HEK293 (cell line): ENCODE measurements at regions not wholly inside any gene's neighbourhood (a gene's known extent, or its start where the extent isn't known, plus 50 kb on each side); places are given as distances from the start of the nearest gene placed in this dataset.

Source experiments
- CTCF ChIA-PET: fragments of 350-600 bp; formaldehyde crosslinking; extraction: SDS; loops from one replicate; lab custom pipeline; 2021; ENCODE audit warnings: antibody characterized with exemption; lab: Yijun Ruan, JAX
- POLR2A ChIA-PET: fragments of 300-600 bp; formaldehyde crosslinking; extraction: SDS; loops from one replicate; lab custom pipeline; 2020; ENCODE audit warnings: antibody characterized with exemption, inconsistent platforms; lab: Yijun Ruan, JAX
- H3K27ac ChIP-seq: fragments of 200-500 bp; sonication (Bioruptor generic); 2 replicates; pipeline ENCODE4 v1.5.1; 2014; ENCODE audit warnings: low read depth, low read length, control low read depth, inconsistent platforms; ENCODE audit errors: extremely low read depth
- H3K36me3 ChIP-seq, 2 experiments: fragments of 200-500 bp in 1 of 2; sonication (Bioruptor generic) in 1 of 2; 1 replicate in 1 of 2; 2 replicates in 1 of 2; pipeline ENCODE4 v1.5.1; 2014 to 2017; ENCODE audit warnings: inconsistent platforms in 2 of 2, low read length in 2 of 2; ENCODE audit not compliant: control insufficient read depth in 2 of 2, insufficient read depth in 1 of 2
- H3K4me1 ChIP-seq: fragments of 200-500 bp; sonication (Bioruptor generic); 2 replicates; pipeline ENCODE4 v1.5.1; 2014; ENCODE audit warnings: mild to moderate bottlenecking, low read length, inconsistent platforms; ENCODE audit not compliant: control insufficient read depth, insufficient read depth
- H3K4me3 ChIP-seq: 2 replicates; pipeline ENCODE4 v1.5.1; 2011; ENCODE audit warnings: low read depth, mild to moderate bottlenecking, control low read depth, low read length, moderate library complexity
- H3K9me3 ChIP-seq: fragments of 200-500 bp; sonication (Bioruptor generic); 2 replicates; pipeline ENCODE4 v1.5.1; 2014; ENCODE audit warnings: low read depth, low read length, inconsistent platforms; ENCODE audit not compliant: control insufficient read depth, insufficient read depth
- BCL11B ChIP-seq: fragments of 450-650 bp; formaldehyde crosslinking; IDR thresholded peaks from 2 replicates; pipeline ENCODE4 v1.5.1; 2016; ENCODE audit warnings: low read depth, missing biosample characterization, missing genetic modification characterization
- SP3 ChIP-seq: fragments of 450-650 bp; formaldehyde crosslinking; IDR thresholded peaks from 2 replicates; pipeline ENCODE4 v1.5.1; 2016; ENCODE audit warnings: missing biosample characterization, missing genetic modification characterization
- TCF7L2 ChIP-seq: IDR thresholded peaks from 2 replicates; pipeline ENCODE4 v1.6.1; 2011; ENCODE audit warnings: low read depth, mild to moderate bottlenecking, inconsistent platforms, low read length, moderate library complexity, borderline replicate concordance
- ZBTB20 ChIP-seq: fragments of 450-650 bp; formaldehyde crosslinking; IDR thresholded peaks from 2 replicates; pipeline ENCODE4 v1.5.1; 2016; ENCODE audit warnings: missing biosample characterization, missing genetic modification characterization
- ZBTB7A ChIP-seq: fragments of 450-650 bp; formaldehyde crosslinking; IDR thresholded peaks from 2 replicates; pipeline ENCODE4 v1.5.1; 2016; ENCODE audit warnings: low read depth, missing biosample characterization, missing genetic modification characterization
- ZNF184 ChIP-seq: fragments of 450-650 bp; IDR thresholded peaks from 2 replicates; pipeline ENCODE4 v1.5.1; 2018; ENCODE audit warnings: missing biosample characterization, mild to moderate bottlenecking, missing genetic modification characterization
- ZNF202 ChIP-seq: fragments of 450-650 bp; formaldehyde crosslinking; IDR thresholded peaks from 2 replicates; pipeline ENCODE4 v1.5.1; 2016; ENCODE audit warnings: missing biosample characterization, missing genetic modification characterization, borderline replicate concordance
- ZNF214 ChIP-seq: fragments of 450-650 bp; formaldehyde crosslinking; IDR thresholded peaks from 2 replicates; pipeline ENCODE4 v1.5.1; 2017; ENCODE audit warnings: missing biosample characterization, mild to moderate bottlenecking, missing genetic modification characterization, borderline replicate concordance
- ZNF354C ChIP-seq: fragments of 450-650 bp; formaldehyde crosslinking; IDR thresholded peaks from 2 replicates; pipeline ENCODE4 v1.5.1; 2016; ENCODE audit warnings: missing biosample characterization, missing genetic modification characterization, low read depth, borderline replicate concordance
- ZNF391 ChIP-seq: fragments of 450-650 bp; formaldehyde crosslinking; IDR thresholded peaks from 2 replicates; pipeline ENCODE4 v1.5.1; 2016; ENCODE audit warnings: low read depth, missing biosample characterization, missing genetic modification characterization, borderline replicate concordance
- ZNF404 ChIP-seq: fragments of 450-650 bp; formaldehyde crosslinking; IDR thresholded peaks from 2 replicates; pipeline ENCODE4 v1.5.1; 2017; ENCODE audit warnings: missing biosample characterization, missing genetic modification characterization
- ZNF571 ChIP-seq: fragments of 450-650 bp; formaldehyde crosslinking; IDR thresholded peaks from 2 replicates; pipeline ENCODE4 v1.5.0; 2017; ENCODE audit warnings: missing biosample characterization, missing genetic modification characterization
- ZNF610 ChIP-seq: fragments of 450-650 bp; formaldehyde crosslinking; IDR thresholded peaks from 2 replicates; pipeline ENCODE4 v1.5.1; 2016; ENCODE audit warnings: missing biosample characterization, missing genetic modification characterization, borderline replicate concordance
- ZNF624 ChIP-seq: fragments of 450-650 bp; formaldehyde crosslinking; IDR thresholded peaks from 2 replicates; pipeline ENCODE4 v1.5.1; 2017; ENCODE audit warnings: missing biosample characterization, missing genetic modification characterization
- ZNF707 ChIP-seq: fragments of 450-650 bp; formaldehyde crosslinking; IDR thresholded peaks from 2 replicates; pipeline ENCODE4 v1.5.1; 2016; ENCODE audit warnings: missing biosample characterization, missing genetic modification characterization
- ZNF830 ChIP-seq: fragments of 450-650 bp; IDR thresholded peaks from 2 replicates; pipeline ENCODE4 v1.5.0; 2018; ENCODE audit warnings: missing biosample characterization, missing genetic modification characterization, low read depth, mild to moderate bottlenecking, moderate library complexity
- TF ChIP-seq, protein P1 (sequence below): fragments of 450-650 bp; formaldehyde crosslinking; conservative IDR thresholded peaks from 2 replicates; pipeline ENCODE4 v1.5.1; 2016; ENCODE audit warnings: low read depth, missing biosample characterization, missing genetic modification characterization
- TF ChIP-seq, protein P2 (sequence below): fragments of 450-650 bp; IDR thresholded peaks from 2 replicates; pipeline ENCODE4 v1.5.1; 2018; ENCODE audit warnings: missing biosample characterization, missing genetic modification characterization
- TF ChIP-seq, protein P3 (sequence below): fragments of 450-650 bp; IDR thresholded peaks from 2 replicates; pipeline ENCODE4 v1.5.1; 2018; ENCODE audit warnings: missing biosample characterization, mild to moderate bottlenecking, missing genetic modification characterization

DNA sequence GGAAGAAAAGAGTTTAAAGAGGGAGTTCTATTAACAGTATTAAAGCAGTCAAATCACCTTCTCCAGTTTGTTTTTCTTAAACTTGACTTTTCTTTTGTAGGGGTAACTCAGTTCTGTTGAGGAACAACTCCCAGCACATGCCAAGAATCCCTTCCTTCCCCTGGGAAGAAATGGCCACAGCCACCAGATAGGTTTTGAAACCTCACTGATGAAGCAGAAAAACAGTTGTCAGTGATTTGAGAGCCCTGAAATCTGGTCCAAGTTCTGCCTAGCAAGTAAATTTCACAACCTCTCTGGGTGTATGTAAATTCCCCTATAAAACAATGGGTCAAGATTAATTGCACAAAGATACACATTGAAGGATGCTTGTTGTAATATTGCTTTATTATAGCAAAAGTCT, 167.1 kb downstream of the DHX15 start:
- POLR2A ChIA-PET: no interaction called here
- no peak overlapping the region for H3K27ac ChIP-seq
- TF ChIP-seq ZBTB7A (tag by site-specific recombination) (no peak), SP3 (tag by site-specific recombination) (no peak), ZNF404 (no peak), ZNF830 (tag by site-specific recombination) (no peak), BCL11B (tag by site-specific recombination) (no peak), ZNF624 (tag by site-specific recombination) (no peak), ZNF202 (tag by site-specific recombination) (no peak), ZNF391 (tag by site-specific recombination) (no peak), ZNF184 (tag by site-specific recombination) (no peak), ZBTB20 (tag by site-specific recombination) (no peak), ZNF571 (tag by site-specific recombination) (no peak), ZNF214 (no peak), ZNF707 (no peak), TCF7L2 (no peak)
- TF ChIP-seq, protein P1, sequence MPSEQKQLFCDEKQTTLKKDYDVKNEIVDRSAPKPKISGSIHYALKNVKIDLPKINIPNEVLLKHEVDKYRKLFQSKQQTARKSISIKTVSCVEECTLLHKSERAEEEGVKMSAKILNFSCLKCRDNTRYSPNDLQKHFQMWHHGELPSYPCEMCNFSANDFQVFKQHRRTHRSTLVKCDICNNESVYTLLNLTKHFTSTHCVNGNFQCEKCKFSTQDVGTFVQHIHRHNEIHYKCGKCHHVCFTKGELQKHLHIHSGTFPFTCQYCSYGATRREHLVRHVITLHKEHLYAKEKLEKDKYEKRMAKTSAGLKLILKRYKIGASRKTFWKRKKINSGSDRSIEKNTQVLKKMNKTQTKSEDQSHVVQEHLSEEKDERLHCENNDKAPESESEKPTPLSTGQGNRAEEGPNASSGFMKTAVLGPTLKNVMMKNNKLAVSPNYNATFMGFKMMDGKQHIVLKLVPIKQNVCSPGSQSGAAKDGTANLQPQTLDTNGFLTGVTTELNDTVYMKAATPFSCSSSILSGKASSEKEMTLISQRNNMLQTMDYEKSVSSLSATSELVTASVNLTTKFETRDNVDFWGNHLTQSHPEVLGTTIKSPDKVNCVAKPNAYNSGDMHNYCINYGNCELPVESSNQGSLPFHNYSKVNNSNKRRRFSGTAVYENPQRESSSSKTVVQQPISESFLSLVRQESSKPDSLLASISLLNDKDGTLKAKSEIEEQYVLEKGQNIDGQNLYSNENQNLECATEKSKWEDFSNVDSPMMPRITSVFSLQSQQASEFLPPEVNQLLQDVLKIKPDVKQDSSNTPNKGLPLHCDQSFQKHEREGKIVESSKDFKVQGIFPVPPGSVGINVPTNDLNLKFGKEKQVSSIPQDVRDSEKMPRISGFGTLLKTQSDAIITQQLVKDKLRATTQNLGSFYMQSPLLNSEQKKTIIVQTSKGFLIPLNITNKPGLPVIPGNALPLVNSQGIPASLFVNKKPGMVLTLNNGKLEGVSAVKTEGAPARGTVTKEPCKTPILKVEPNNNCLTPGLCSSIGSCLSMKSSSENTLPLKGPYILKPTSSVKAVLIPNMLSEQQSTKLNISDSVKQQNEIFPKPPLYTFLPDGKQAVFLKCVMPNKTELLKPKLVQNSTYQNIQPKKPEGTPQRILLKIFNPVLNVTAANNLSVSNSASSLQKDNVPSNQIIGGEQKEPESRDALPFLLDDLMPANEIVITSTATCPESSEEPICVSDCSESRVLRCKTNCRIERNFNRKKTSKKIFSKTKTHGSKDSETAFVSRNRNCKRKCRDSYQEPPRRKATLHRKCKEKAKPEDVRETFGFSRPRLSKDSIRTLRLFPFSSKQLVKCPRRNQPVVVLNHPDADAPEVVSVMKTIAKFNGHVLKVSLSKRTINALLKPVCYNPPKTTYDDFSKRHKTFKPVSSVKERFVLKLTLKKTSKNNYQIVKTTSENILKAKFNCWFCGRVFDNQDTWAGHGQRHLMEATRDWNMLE: no peak
- TF ChIP-seq, protein P2, sequence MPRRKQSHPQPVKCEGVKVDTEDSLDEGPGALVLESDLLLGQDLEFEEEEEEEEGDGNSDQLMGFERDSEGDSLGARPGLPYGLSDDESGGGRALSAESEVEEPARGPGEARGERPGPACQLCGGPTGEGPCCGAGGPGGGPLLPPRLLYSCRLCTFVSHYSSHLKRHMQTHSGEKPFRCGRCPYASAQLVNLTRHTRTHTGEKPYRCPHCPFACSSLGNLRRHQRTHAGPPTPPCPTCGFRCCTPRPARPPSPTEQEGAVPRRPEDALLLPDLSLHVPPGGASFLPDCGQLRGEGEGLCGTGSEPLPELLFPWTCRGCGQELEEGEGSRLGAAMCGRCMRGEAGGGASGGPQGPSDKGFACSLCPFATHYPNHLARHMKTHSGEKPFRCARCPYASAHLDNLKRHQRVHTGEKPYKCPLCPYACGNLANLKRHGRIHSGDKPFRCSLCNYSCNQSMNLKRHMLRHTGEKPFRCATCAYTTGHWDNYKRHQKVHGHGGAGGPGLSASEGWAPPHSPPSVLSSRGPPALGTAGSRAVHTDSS (tag by site-specific recombination): no peak
- no peaks in the 10 kb centered on the region for H3K36me3 ChIP-seq
- H3K4me1 ChIP-seq: no peaks in the 10 kb centered on the region
- H3K4me3 ChIP-seq: no peak overlapping the region
- CTCF ChIA-PET: no interaction called here
- no peaks in the 10 kb centered on the region for H3K9me3 ChIP-seq

DNA sequence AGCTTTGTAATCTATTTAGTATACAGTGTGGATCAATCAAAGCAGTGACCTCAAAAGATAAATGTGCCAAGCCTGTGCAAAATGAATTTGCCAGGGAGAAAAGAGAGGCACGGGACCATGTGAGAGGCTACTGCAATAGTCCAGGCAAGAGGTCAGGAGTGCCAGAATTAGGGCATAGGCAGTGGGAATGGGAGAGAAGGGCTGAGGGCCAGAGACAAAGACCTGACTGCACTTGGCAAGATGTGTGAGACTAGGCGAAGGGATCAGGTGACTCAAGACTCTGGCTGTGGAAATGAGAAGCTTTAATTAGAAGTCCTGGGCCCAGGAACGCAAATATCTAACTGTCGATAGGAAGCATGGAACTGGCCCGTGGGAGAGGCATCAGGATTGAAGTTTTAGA, 168.1 kb downstream of the DHX15 start:
- Histone ChIP-seq H3K9me3 (no peaks in the 10 kb centered on the region), H3K4me3 (no peak overlapping the region), H3K36me3 (no peaks in the 10 kb centered on the region), H3K27ac (no peak overlapping the region), H3K4me1 (no peaks in the 10 kb centered on the region)
- ChIA-PET POLR2A (no interaction called here), CTCF (no interaction called here)
- TF ChIP-seq ZNF184 (tag by site-specific recombination) (no peak), ZNF610 (tag by site-specific recombination) (no peak), ZNF354C (tag by site-specific recombination) (no peak)
- TF ChIP-seq, protein P3, sequence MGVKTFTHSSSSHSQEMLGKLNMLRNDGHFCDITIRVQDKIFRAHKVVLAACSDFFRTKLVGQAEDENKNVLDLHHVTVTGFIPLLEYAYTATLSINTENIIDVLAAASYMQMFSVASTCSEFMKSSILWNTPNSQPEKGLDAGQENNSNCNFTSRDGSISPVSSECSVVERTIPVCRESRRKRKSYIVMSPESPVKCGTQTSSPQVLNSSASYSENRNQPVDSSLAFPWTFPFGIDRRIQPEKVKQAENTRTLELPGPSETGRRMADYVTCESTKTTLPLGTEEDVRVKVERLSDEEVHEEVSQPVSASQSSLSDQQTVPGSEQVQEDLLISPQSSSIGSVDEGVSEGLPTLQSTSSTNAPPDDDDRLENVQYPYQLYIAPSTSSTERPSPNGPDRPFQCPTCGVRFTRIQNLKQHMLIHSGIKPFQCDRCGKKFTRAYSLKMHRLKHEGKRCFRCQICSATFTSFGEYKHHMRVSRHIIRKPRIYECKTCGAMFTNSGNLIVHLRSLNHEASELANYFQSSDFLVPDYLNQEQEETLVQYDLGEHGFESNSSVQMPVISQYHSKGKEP (tag by site-specific recombination): no peak
